ENCODE measurements at regions not wholly inside any gene's neighbourhood (a gene's known extent, or its start where the extent isn't known, plus 50 kb on each side); places are given as distances from the start of the nearest gene placed in this dataset.
"Not testable (repeated sequence)": the region's sequence is repeated elsewhere in the genome, so short reads cannot be mapped to it uniquely, and the experiment has no call there.

DNA sequence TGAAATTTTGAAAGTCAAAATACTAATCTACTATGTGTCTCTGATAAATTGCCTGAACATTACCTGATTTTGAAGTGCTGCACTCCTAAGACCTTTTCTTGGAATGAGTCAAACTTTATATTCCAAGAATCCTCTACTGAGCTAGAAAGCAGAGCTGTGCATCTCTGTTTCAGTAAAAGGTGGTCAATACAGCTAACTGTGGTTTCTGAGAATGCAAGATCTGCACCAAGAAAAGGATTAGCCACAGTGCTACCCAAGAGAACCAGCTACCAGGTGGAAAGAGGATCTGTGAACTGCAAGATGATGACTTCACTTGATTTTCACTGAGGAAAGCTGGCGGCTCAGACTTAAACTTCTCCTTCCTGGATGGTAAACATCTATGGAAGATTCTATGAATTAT, 289.3 kb downstream of the LIPI start:
- H3K27ac ChIP-seq (ENCODE audit: extremely low read depth, low read depth, low read length); CTCF ChIA-PET; H3K36me3 ChIP-seq (ENCODE audit: control insufficient read depth in 2 of 2, insufficient read depth in 1 of 2, low read length in 2 of 2); H3K4me1 ChIP-seq (ENCODE audit: control insufficient read depth, insufficient read depth, low read length); H3K4me3 ChIP-seq (ENCODE audit: low read depth, low read length); POLR2A ChIA-PET; H3K9me3 ChIP-seq (ENCODE audit: control insufficient read depth, insufficient read depth, low read depth, low read length): not testable (repeated sequence)

DNA sequence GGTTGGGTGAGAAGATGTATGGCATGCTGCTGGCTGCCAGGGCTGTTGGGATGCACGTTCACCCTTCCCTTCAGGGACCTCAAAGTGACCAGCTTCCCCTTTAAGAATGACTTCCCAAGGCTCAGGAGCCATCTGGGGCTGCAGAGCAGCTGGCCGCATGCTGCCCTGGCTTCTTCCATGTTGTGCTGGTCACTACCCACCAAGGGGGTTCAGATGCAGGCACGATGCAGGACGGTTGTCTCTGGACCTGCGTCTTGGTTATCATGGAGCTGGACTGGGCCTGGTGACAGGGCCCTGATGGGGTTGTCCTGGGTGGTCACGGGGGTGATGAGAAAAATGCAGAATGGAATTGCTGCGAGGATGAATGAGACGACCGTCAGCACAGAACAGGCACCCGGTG, 297.8 kb downstream of the POTED start:
- H3K4me1 ChIP-seq (ENCODE audit: control insufficient read depth, insufficient read depth, low read length); H3K27ac ChIP-seq (ENCODE audit: extremely low read depth, low read depth, low read length); H3K36me3 ChIP-seq (ENCODE audit: control insufficient read depth in 2 of 2, insufficient read depth in 1 of 2, low read length in 2 of 2); H3K4me3 ChIP-seq (ENCODE audit: low read depth, low read length); H3K9me3 ChIP-seq (ENCODE audit: control insufficient read depth, insufficient read depth, low read depth, low read length); CTCF ChIA-PET; POLR2A ChIA-PET: not testable (repeated sequence)

DNA sequence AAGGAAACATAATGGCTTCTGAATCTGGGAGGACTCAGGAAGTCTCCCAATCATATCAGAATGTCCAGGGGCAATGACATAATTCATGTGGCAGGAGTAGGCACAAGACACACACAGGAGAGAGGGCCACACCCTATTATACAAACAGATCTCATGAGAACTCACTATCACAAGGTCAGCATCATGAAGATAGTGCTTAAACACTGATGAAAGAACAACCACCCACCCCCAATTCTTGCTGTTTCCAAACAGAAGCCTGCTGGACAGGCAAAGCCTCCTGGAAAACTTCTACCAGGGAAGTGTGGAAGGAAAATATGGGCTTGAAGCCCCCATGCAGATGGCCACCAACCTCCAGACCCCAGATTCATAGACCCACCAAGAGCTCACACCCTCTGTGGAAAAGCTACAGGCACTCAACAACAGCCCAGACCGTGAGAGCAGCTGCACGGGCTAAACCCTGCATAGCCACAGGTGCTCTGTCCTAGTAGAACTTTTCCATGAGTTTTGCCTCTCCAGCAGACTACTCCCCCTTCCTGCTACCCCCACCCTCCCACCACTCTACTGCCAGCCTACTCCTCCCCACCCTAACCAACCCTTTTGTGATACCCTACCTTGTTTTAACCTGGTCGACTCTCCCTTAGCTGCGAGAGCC, 287.1 kb downstream of the POTED start:
- CTCF ChIA-PET; H3K4me3 ChIP-seq (ENCODE audit: low read depth, low read length); H3K9me3 ChIP-seq (ENCODE audit: control insufficient read depth, insufficient read depth, low read depth, low read length); H3K36me3 ChIP-seq (ENCODE audit: control insufficient read depth in 2 of 2, insufficient read depth in 1 of 2, low read length in 2 of 2); POLR2A ChIA-PET; H3K27ac ChIP-seq (ENCODE audit: extremely low read depth, low read depth, low read length); H3K4me1 ChIP-seq (ENCODE audit: control insufficient read depth, insufficient read depth, low read length): not testable (repeated sequence)

DNA sequence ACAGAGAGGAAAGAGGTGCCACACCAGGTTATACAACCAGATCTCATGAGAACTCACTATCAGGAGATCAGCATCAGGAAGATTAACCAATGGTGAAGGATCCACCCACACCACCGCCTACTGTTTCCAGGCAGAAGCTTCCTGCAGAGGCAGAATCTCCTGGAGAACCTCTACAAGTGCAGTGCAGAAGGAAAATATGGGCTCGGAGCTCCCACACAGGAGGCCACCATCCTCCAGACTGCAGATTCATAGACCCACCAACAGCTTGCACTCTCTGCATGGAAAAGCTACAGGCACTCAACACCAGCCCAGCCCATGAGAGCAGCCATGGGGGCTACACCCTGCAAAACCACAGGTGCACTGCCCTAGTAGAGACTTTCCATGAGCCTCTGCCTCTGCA, 284.0 kb downstream of the POTED start:
- H3K4me3 ChIP-seq (ENCODE audit: low read depth, low read length); H3K9me3 ChIP-seq (ENCODE audit: control insufficient read depth, insufficient read depth, low read depth, low read length); H3K27ac ChIP-seq (ENCODE audit: extremely low read depth, low read depth, low read length); CTCF ChIA-PET; H3K4me1 ChIP-seq (ENCODE audit: control insufficient read depth, insufficient read depth, low read length); POLR2A ChIA-PET; H3K36me3 ChIP-seq (ENCODE audit: control insufficient read depth in 2 of 2, insufficient read depth in 1 of 2, low read length in 2 of 2): not testable (repeated sequence)

DNA sequence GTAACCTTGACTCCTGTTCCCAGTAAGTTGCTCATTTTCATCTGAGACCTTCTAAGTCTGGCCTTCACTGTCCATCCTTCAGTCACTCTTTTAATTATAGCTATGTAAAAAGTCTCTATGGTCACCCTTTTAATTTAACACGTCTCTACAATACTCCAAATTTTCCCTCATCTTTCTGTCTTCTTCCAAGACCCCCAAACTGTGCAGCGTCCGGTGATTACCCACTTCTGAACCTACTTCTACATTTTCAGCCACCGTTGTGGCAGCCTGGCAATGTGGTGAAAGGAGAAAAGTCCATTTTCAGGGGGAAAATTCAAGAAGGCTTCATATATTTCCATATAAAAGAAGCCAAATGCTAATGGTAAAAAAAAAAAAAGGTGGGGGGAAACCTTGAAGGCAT, 283.4 kb downstream of the POTED start:
- POLR2A ChIA-PET; CTCF ChIA-PET; H3K4me3 ChIP-seq (ENCODE audit: low read depth, low read length); H3K9me3 ChIP-seq (ENCODE audit: control insufficient read depth, insufficient read depth, low read depth, low read length); H3K4me1 ChIP-seq (ENCODE audit: control insufficient read depth, insufficient read depth, low read length); H3K36me3 ChIP-seq (ENCODE audit: control insufficient read depth in 2 of 2, insufficient read depth in 1 of 2, low read length in 2 of 2); H3K27ac ChIP-seq (ENCODE audit: extremely low read depth, low read depth, low read length): not testable (repeated sequence)

DNA sequence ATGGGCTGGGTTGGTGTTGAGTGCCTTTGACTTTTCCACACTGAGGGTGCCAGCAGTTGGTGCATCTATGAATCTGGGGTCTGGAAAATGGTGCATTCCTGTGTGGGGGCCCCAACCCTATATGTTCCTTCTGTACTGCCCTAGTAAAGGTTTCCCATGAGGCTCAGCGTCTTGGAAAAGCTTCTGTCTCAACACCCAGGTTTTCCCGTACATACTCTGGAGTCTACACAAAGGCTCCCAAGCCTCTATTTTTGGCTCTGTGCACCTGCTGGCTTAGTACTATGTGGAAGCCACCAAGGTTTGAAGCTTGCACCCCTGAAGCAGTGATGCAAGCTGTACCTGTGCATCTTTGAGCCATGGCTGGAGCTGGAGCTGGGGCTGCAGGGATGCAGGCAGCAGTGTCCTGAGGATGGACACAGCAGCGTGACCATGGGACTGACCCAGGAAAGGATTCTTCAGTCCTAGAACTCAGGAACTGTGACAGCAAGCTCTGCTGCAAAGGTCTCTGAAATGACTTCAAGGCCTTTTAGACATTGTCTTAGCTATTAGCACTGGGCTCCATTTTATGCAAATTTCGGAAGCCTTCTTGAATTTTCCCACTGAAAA, 282.7 kb downstream of the POTED start:
- H3K4me3 ChIP-seq (ENCODE audit: low read depth, low read length); CTCF ChIA-PET; H3K27ac ChIP-seq (ENCODE audit: extremely low read depth, low read depth, low read length); H3K9me3 ChIP-seq (ENCODE audit: control insufficient read depth, insufficient read depth, low read depth, low read length); H3K4me1 ChIP-seq (ENCODE audit: control insufficient read depth, insufficient read depth, low read length); POLR2A ChIA-PET; H3K36me3 ChIP-seq (ENCODE audit: control insufficient read depth in 2 of 2, insufficient read depth in 1 of 2, low read length in 2 of 2): not testable (repeated sequence)

DNA sequence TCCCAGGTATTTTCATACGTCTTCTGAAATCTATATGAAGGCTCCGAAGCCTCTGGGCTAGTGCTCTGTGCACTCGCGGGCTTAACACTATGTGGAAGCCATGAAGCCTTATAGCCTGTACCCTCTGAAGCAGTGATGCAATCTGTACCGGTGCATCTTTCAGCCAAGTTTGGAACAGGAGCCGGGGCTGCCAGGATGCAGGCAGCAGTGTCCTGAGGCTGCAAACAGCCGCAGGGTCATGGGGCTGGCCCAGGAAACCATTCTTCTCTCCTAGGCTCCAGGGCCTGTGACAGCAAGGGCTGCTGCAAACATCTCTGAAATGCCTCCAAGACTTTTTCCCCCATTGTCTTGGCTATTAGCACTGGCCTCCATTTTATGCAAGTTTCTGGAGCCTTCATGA, 279.6 kb downstream of the POTED start:
- H3K4me3 ChIP-seq (ENCODE audit: low read depth, low read length); H3K36me3 ChIP-seq (ENCODE audit: control insufficient read depth in 2 of 2, insufficient read depth in 1 of 2, low read length in 2 of 2); POLR2A ChIA-PET; H3K9me3 ChIP-seq (ENCODE audit: control insufficient read depth, insufficient read depth, low read depth, low read length); H3K27ac ChIP-seq (ENCODE audit: extremely low read depth, low read depth, low read length); CTCF ChIA-PET; H3K4me1 ChIP-seq (ENCODE audit: control insufficient read depth, insufficient read depth, low read length): not testable (repeated sequence)

DNA sequence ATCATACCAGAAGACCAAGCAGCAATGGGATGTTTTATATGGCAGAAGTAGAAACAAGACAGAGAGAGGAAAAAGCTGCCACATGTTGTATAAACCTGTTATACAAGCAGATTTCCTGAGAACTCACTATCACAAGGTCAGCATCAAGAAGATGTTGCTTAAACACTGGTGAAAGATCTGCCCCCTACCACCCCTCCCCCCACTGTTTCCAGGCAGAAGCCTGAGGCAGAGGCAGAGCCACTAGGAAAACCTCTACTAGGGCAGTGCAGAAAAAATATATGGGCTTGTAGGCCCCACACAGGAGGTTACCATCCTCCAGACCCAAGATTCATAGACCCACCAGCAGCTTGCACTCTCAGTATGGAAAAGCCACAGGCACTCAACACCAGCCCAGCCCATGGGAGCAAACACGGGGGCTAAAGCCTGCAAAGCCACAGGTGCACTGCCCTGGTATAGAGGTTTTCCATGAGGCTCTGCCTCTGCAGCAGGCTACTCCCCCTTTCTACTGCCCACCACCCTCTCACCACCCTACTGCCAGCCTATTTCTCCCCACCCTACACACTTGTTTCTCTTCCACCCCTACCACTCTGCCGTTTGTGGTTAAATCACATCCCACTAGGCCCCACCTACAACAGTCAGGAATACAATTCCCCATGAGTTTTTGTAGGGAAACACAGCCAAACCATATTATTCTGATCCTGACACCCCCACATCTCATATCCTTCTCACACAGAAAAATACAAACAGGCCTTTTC, 274.2 kb downstream of the POTED start:
- H3K9me3 ChIP-seq (ENCODE audit: control insufficient read depth, insufficient read depth, low read depth, low read length); H3K36me3 ChIP-seq (ENCODE audit: control insufficient read depth in 2 of 2, insufficient read depth in 1 of 2, low read length in 2 of 2); CTCF ChIA-PET; POLR2A ChIA-PET; H3K27ac ChIP-seq (ENCODE audit: extremely low read depth, low read depth, low read length); H3K4me3 ChIP-seq (ENCODE audit: low read depth, low read length); H3K4me1 ChIP-seq (ENCODE audit: control insufficient read depth, insufficient read depth, low read length): not testable (repeated sequence)
- peak; percentile 65 for TF ChIP-seq EGR2 (tag by site-specific recombination; IDR thresholded peaks at IDR 0.05; ENCODE audit: low read depth)

DNA sequence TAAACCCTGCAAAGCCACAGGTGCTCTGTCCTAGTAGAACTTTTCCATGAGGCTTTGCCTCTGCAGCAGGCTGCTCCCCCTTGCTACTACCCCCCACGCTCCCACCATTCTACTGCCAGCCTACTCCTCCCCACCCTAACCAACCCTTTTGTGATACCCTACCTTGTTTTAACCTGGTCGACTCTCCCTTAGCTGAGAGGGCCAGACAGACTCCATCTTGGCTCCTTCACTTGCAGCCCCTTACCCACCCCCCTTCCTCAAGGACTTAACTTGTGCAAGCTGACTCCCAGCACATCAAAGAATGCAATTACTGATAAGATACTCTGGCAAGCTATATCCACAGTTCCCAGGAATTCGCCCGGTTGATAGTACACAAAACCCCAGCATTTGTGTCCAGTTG, 267.9 kb downstream of the POTED start:
- H3K36me3 ChIP-seq (ENCODE audit: control insufficient read depth in 2 of 2, insufficient read depth in 1 of 2, low read length in 2 of 2); H3K27ac ChIP-seq (ENCODE audit: extremely low read depth, low read depth, low read length); POLR2A ChIA-PET; H3K9me3 ChIP-seq (ENCODE audit: control insufficient read depth, insufficient read depth, low read depth, low read length); H3K4me1 ChIP-seq (ENCODE audit: control insufficient read depth, insufficient read depth, low read length); H3K4me3 ChIP-seq (ENCODE audit: low read depth, low read length); CTCF ChIA-PET: not testable (repeated sequence)

DNA sequence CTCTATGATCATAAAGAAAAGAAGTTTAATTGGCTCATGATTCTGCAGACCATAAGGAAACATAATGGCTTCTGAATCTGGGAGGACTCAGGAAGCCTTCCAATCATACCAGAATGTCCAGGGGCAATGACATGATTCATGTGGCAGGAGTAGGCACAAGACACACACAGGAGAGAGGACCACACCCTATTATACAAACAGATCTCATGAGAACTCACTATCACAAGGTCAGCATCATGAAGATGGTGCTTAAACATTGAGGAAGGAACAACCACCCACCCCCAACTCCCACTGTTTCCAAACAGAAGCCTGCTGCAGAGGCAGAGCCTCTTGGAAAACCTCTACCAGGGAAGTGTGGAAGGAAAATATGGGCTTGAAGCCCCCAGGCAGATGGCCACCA, 267.4 kb downstream of the POTED start:
- H3K36me3 ChIP-seq (ENCODE audit: control insufficient read depth in 2 of 2, insufficient read depth in 1 of 2, low read length in 2 of 2); CTCF ChIA-PET; POLR2A ChIA-PET; H3K4me3 ChIP-seq (ENCODE audit: low read depth, low read length); H3K27ac ChIP-seq (ENCODE audit: extremely low read depth, low read depth, low read length); H3K4me1 ChIP-seq (ENCODE audit: control insufficient read depth, insufficient read depth, low read length); H3K9me3 ChIP-seq (ENCODE audit: control insufficient read depth, insufficient read depth, low read depth, low read length): not testable (repeated sequence)

DNA sequence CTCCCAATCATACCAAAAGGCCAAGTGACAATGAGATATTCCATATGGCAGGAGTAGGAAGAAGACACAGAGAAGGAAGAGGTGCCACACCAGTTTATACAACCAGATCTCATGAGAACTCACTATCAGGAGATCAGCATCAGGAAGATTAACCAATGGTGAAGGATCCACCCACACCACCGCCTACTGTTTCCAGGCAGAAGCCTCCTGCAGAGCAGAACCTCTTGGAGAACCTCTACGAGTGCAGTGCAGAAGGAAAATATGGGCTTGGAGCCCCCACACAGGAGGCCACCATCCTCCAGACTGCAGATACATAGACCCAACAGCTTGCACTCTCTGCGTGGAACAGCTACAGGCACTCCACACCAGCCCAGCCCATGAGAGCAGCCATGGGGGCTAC, 264.4 kb downstream of the POTED start:
- H3K27ac ChIP-seq (ENCODE audit: extremely low read depth, low read depth, low read length); H3K9me3 ChIP-seq (ENCODE audit: control insufficient read depth, insufficient read depth, low read depth, low read length); CTCF ChIA-PET; H3K4me3 ChIP-seq (ENCODE audit: low read depth, low read length); H3K4me1 ChIP-seq (ENCODE audit: control insufficient read depth, insufficient read depth, low read length); POLR2A ChIA-PET; H3K36me3 ChIP-seq (ENCODE audit: control insufficient read depth in 2 of 2, insufficient read depth in 1 of 2, low read length in 2 of 2): not testable (repeated sequence)
